HG03045 (cell line): ENCODE measurements at regions not wholly inside any gene's neighbourhood (a gene's known extent, or its start where the extent isn't known, plus 50 kb on each side); places are given as distances from the start of the nearest gene placed in this dataset.
"Not testable (repeated sequence)": the region's sequence is repeated elsewhere in the genome, so short reads cannot be mapped to it uniquely, and the experiment has no call there.

Source experiments
- ATAC-seq: cut with Tn5 transposase; IDR thresholded peaks from one replicate; pipeline ENCODE4 v1.9.1; 2021; ENCODE audit warnings: mild to moderate bottlenecking, moderate library complexity; ENCODE audit not compliant: unreplicated experiment

DNA sequence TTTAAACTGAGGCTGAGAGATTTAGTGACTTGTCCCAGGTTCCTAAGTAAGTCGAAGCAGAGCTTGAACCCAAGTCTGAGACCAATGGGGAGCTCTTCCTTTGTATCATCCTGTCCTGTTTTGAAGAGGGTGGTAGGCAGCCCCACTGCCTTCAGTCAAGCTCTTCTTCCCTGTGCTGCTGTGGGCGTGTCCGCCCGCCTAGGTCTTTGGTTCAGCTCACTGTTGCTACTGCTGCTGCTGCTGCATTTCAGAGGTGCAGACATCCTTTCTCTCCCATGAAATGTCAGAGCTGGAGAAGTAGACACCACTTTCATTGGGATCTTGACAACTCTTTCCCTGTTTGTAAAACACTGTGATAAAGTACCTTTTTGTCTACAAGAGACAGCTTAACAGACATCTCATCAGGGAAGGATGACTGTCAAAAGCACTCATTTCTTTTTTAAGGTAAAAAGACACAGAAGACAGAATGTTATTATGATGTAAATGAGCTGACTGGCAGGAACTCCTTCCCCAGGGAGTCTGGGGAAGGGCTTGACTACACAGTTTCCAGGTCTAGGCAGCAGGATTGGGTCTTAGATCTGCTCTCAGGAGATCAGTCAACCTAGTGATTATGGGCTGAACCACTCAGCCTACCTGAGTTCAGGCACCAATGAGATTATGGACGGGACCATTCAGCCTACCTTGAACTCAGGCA is 91.7 kb upstream of the TRIB2 start:
- no peak for ATAC-seq

GRCh38 chr2:12628541-12628940 is 88.2 kb upstream of the TRIB2 start:
- ATAC-seq: not testable (repeated sequence)

GRCh38 chr2:12636837-12637581 is 79.7 kb upstream of the TRIB2 start:
- no peak for ATAC-seq

DNA sequence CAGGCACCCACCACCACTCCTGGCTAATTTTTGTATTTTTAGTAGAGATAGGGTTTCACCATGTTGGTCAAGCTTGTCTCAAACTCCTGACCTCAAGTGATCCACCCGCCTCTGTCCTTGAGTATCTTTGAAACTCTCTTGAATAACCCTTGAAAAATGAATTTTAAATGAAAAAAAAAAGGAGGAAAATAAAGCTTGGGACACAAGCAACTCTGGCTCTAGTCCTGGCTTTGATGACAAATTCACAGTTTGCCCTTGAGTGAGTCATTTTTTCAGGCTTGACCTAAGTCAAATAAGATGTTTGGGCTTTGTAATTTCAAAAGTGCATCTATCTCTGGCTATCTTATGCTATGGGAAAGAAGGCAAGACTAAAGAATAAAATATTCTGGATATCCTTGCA is 79.0 kb upstream of the TRIB2 start:
- ATAC-seq: no peak

DNA sequence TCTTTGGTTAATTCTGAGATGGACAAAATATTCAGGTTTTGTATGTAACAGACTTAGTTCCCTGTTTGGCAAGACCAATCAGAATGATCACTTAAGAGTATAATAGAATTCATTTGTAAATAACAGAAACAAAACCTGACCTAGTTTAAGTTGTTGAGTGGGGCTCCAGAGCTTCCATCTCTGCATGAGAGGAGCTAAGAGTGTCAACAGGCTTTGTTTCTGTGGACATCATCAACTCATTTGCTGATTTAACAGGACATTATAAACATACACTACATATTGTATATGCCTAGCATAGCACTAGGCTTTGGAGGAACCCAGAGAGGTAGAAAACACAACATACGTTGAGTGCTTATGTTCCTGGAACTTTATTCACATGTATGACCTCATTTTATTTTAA is 75.3 kb upstream of the TRIB2 start:
- ATAC-seq: no peak

DNA sequence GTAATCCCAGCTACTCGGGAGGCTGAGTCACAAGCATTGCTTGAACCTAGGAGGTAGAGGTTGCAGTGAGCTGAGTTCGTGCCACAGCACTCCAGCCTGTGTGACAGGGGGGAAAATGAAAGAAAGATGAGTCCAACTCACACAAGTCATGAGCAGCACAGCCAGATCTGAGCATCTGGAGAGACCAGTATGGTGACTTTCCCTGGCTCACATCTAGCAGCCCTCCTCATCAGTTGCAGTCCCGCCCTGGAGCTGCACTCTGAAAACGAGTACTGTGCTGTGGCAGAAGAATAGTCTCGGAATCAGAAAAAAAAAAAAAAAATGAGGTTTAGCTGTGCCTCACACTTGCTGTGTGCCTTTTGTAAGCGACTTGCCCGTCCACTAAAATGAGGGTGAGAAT is 74.4 kb upstream of the TRIB2 start:
- ATAC-seq: no peak

- no peak for ATAC-seq
Observed at GRCh38 chr2:12642859-12643258, 73.9 kb upstream of the TRIB2 start.

- ATAC-seq: no peak
Observed at GRCh38 chr2:12649602-12650400, 66.9 kb upstream of the TRIB2 start.

DNA sequence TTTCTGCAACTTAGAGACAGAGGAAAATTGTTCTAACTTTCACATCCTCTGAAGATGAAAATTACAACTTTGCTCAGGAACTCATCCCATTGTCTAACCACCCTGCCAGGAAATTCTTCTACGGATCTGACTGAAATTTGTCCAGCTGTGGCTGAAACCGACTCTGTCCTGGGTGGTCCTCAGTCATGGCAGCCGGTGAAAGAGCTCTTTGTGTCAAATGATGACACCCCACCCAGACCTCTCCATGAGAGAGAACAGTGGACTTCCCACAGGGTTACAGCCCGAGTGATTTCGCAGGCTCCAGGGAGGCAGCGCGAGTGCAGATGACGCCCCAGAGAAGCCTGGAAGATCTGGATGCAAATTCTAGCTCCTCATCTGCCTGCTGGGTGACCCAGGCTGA is 65.1 kb upstream of the TRIB2 start:
- ATAC-seq: no peak

DNA sequence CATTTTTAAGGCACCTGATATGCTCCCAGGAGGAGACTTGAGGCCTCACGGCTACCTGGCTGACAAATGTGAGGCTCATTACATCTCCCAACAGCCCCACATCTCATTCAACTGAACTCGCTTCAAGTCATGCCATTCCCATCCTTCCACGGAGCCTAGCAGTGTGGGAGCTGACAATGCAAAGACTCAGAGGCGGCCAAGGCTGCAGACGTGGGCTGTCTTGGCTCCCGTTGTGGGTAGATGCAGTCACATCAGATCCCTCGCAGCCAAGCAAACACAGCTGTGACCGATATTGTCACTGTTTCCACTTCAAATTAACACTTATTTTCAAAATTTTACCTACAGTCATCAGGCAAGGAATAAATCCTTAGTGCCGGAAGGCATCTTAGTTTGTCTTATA is 64.0 kb upstream of the TRIB2 start:
- no peak for ATAC-seq

DNA sequence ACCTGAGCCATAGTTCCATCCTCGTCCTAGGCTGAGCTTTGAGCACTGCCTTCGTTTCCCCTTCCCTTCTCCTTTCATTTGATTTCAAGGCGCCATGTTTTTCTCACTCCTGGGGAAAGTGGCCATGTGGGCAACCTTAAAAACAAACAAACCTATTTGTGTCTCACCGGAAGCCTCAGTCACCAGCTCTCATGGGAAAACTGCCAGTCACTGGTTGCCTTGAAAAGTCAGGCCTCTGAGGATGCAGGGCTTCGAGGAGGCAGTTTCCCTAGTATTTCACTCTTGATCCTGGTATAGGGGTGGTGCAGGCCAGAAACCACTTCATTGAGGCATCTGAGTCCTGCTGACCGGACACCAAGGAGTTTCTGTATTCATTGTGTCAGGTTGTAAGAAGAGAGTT is 59.2 kb upstream of the TRIB2 start:
- no peak for ATAC-seq

- no peak for ATAC-seq
Observed at GRCh38 chr2:12658310-12658945, 58.3 kb upstream of the TRIB2 start.

- ATAC-seq: no peak
Observed at GRCh38 chr2:12661489-12661888, 55.2 kb upstream of the TRIB2 start.

GRCh38 chr2:12663306-12664037 is 53.3 kb upstream of the TRIB2 start:
- no peak for ATAC-seq

DNA sequence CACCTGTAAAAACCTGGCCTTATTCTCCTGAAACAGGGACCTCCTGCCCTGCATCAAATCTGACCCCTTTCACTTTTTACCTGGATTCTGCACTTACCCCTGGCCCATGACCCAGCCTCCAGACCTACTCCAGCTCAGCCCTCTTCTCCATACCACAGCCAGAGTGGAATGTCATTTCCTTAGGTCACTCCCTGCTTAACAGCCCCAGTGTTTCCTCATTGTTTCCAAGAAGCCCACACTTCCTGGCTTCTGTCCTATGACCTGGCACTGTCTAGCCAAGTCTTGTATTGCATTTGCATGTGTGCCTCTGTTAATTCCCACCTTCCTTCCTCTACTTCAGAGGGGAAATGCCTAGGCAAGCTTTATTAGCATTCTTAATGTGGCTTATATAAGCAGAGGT is 51.4 kb upstream of the TRIB2 start:
- ATAC-seq: no peak

- no peak for ATAC-seq
Observed at GRCh38 chr2:12666445-12666844, 50.3 kb upstream of the TRIB2 start.
